HG03095 (cell line): ENCODE measurements at regions not wholly inside any gene's neighbourhood (a gene's known extent, or its start where the extent isn't known, plus 50 kb on each side); places are given as distances from the start of the nearest gene placed in this dataset.

Experiments
- ATAC-seq: cut with Tn5 transposase; IDR thresholded peaks from one replicate; pipeline ENCODE4 v1.9.1; 2021; ENCODE audit warnings: moderate library complexity; ENCODE audit not compliant: unreplicated experiment

GRCh38 chr1:87165177-87165576 lies 163.5 kb upstream of the LMO4 start:
- ATAC-seq = no peak

- no peak for ATAC-seq
These were observed 161.4 kb upstream of the LMO4 start for GRCh38 chr1:87167157-87167789.

GRCh38 chr1:87167848-87168525 lies 160.7 kb upstream of the LMO4 start:
- ATAC-seq = no peak

- ATAC-seq = no peak
These were observed 159.3 kb upstream of the LMO4 start for GRCh38 chr1:87169263-87169910.

- no peak for ATAC-seq
These were observed 158.5 kb upstream of the LMO4 start for GRCh38 chr1:87170157-87170556.

- ATAC-seq = no peak
These were observed 157.6 kb upstream of the LMO4 start for GRCh38 chr1:87170931-87171598.

GRCh38 chr1:87173231-87173630 lies 155.4 kb upstream of the LMO4 start:
- ATAC-seq = no peak

GRCh38 chr1:87174724-87175245 lies 153.9 kb upstream of the LMO4 start:
- ATAC-seq = no peak

- ATAC-seq = no peak
These were observed 152.6 kb upstream of the LMO4 start for GRCh38 chr1:87176087-87176486.

- ATAC-seq = no peak
These were observed 152.2 kb upstream of the LMO4 start for GRCh38 chr1:87176514-87176913.

GRCh38 chr1:87178441-87178840 lies 150.2 kb upstream of the LMO4 start:
- no peak for ATAC-seq

GRCh38 chr1:87179076-87179810 lies 149.4 kb upstream of the LMO4 start:
- no peak for ATAC-seq

GRCh38 chr1:87179851-87180519 lies 148.7 kb upstream of the LMO4 start:
- no peak for ATAC-seq

GRCh38 chr1:87180682-87181081 lies 148.0 kb upstream of the LMO4 start:
- ATAC-seq = no peak

GRCh38 chr1:87182611-87183010 lies 146.1 kb upstream of the LMO4 start:
- ATAC-seq = no peak

GRCh38 chr1:87185077-87185476 lies 143.6 kb upstream of the LMO4 start:
- ATAC-seq = no peak

GRCh38 chr1:87186346-87186745 lies 142.3 kb upstream of the LMO4 start:
- no peak for ATAC-seq

GRCh38 chr1:87188640-87189039 lies 140.0 kb upstream of the LMO4 start:
- ATAC-seq = no peak

GRCh38 chr1:87190402-87190801 lies 138.3 kb upstream of the LMO4 start:
- no peak for ATAC-seq

GRCh38 chr1:87191646-87192045 lies 137.0 kb upstream of the LMO4 start:
- no peak for ATAC-seq
